WTC11 (cell line): ENCODE measurements at regions not wholly inside any gene's neighbourhood (a gene's known extent, or its start where the extent isn't known, plus 50 kb on each side); places are given as distances from the start of the nearest gene placed in this dataset.

Source experiments
- ATAC-seq: fragments of 200-7000 bp; cut with Tn5 transposase; 2 replicates; pipeline ENCODE4 v1.10.0; 2021; ENCODE audit warnings: mild to moderate bottlenecking, moderate library complexity
- CTCF ChIA-PET: fragments of 300-600 bp; sonication (Branson Sonifier 250); formaldehyde crosslinking; loops from one replicate; lab custom pipeline; 2021; ENCODE audit warnings: antibody characterized with exemption; lab: Charles Lee
- POLR2A ChIA-PET: fragments of 350-600 bp; sonication (Branson Sonifier 250); formaldehyde crosslinking; loops from one replicate; lab custom pipeline; 2021; ENCODE audit warnings: antibody characterized with exemption; lab: Charles Lee
- DNase-seq: peaks from one replicate; pipeline ENCODE4 v3.0.0; 2021; ENCODE audit warnings: low spot score
- H3K27ac Mint-ChIP-seq: 2 replicates; pipeline ENCODE4 v1.8.0; 2021; ENCODE audit warnings: mixed read lengths
- H3K27me3 Mint-ChIP-seq: 2 replicates; pipeline ENCODE4 v1.8.0; 2021; ENCODE audit warnings: low read depth, mild to moderate bottlenecking, moderate library complexity, mixed read lengths
- H3K36me3 Mint-ChIP-seq: 2 replicates; pipeline ENCODE4 v1.8.0; 2021; ENCODE audit warnings: mixed read lengths
- H3K4me1 Mint-ChIP-seq: 2 replicates; pipeline ENCODE4 v1.8.0; 2022; ENCODE audit warnings: mixed read lengths
- H3K4me3 Mint-ChIP-seq: 2 replicates; pipeline ENCODE4 v1.8.0; 2021; ENCODE audit warnings: mild to moderate bottlenecking, moderate library complexity, mixed read lengths
- H3K9me3 Mint-ChIP-seq: 2 replicates; pipeline ENCODE4 v1.8.0; 2021; ENCODE audit warnings: mixed read lengths
- AR ChIP-seq: fragments of 250-450 bp; sonication (Bioruptor Pico); IDR thresholded peaks from 2 replicates; pipeline ENCODE4 v1.9.0; 2021; ENCODE audit warnings: mild to moderate bottlenecking
- CREB1 ChIP-seq: sonication (generic); formaldehyde crosslinking; IDR thresholded peaks from 2 replicates; pipeline ENCODE4 v1.8.0; 2023; ENCODE audit warnings: mild to moderate bottlenecking, missing genetic modification reagents
- KAT7 ChIP-seq: sonication (generic); formaldehyde crosslinking; IDR thresholded peaks from 2 replicates; pipeline ENCODE4 v1.8.1; 2023; ENCODE audit warnings: missing genetic modification reagents, mild to moderate bottlenecking, borderline replicate concordance
- MLX ChIP-seq: sonication (generic); formaldehyde crosslinking; IDR thresholded peaks from 2 replicates; pipeline ENCODE4 v1.8.1; 2023; ENCODE audit warnings: mild to moderate bottlenecking, missing genetic modification reagents, moderate library complexity
- MYBL2 ChIP-seq: sonication (generic); formaldehyde crosslinking; IDR thresholded peaks from 2 replicates; pipeline ENCODE4 v1.8.1; 2023; ENCODE audit warnings: mild to moderate bottlenecking, moderate library complexity, missing genetic modification reagents
- NR2C2 ChIP-seq: sonication (generic); formaldehyde crosslinking; IDR thresholded peaks from 2 replicates; pipeline ENCODE4 v1.8.0; 2022; ENCODE audit warnings: mild to moderate bottlenecking, missing genetic modification reagents
- PREB ChIP-seq: sonication (generic); formaldehyde crosslinking; IDR thresholded peaks from 2 replicates; pipeline ENCODE4 v1.8.1; 2022; ENCODE audit warnings: mild to moderate bottlenecking, missing genetic modification reagents, moderate library complexity, borderline replicate concordance
- SMAD4 ChIP-seq: sonication (generic); formaldehyde crosslinking; IDR thresholded peaks from 2 replicates; pipeline ENCODE4 v1.8.0; 2022; ENCODE audit warnings: mild to moderate bottlenecking, missing genetic modification reagents
- TCF7 ChIP-seq: sonication (generic); formaldehyde crosslinking; IDR thresholded peaks from 2 replicates; pipeline ENCODE4 v1.8.0; 2022; ENCODE audit warnings: mild to moderate bottlenecking, low read depth, missing genetic modification reagents, moderate library complexity
- USF2 ChIP-seq: sonication (generic); formaldehyde crosslinking; IDR thresholded peaks from 2 replicates; pipeline ENCODE4 v1.8.1; 2023; ENCODE audit warnings: mild to moderate bottlenecking, missing genetic modification reagents, moderate library complexity
- ZNF317 ChIP-seq: sonication (generic); formaldehyde crosslinking; IDR thresholded peaks from 2 replicates; pipeline ENCODE4 v1.8.1; 2023; ENCODE audit warnings: low read depth, mild to moderate bottlenecking, moderate library complexity, missing genetic modification reagents, borderline replicate concordance
- ZNF671 ChIP-seq: fragments of 250-450 bp; sonication (Bioruptor Pico); IDR thresholded peaks from 2 replicates; pipeline ENCODE4 v1.8.0; 2021; ENCODE audit warnings: mild to moderate bottlenecking

- TF ChIP-seq PREB (CRISPR knock-in tag) (no peak), NR2C2 (CRISPR knock-in tag) (no peak), CREB1 (CRISPR knock-in tag) (no peak), KAT7 (CRISPR knock-in tag) (no peak), ZNF671 (CRISPR knock-in tag) (no peak)
Observed at GRCh38 chr3:36215241-36215640, 165.1 kb upstream of the STAC start (continued).

GRCh38 chr3:36219398-36219797 lies 160.9 kb upstream of the STAC start:
- no peak for DNase-seq
- Mint-ChIP-seq H3K27me3 (no peaks in the 10 kb centered on the region), H3K4me1 (no peaks in the 10 kb centered on the region), H3K27ac (no peak overlapping the region), H3K4me3 (no peak overlapping the region), H3K9me3 (no peaks in the 10 kb centered on the region), H3K36me3 (no peaks in the 10 kb centered on the region)
- TF ChIP-seq ZNF317 (CRISPR knock-in tag) = no peak
- no peak for TF ChIP-seq AR
- no peak for TF ChIP-seq SMAD4 (CRISPR knock-in tag)
- POLR2A ChIA-PET = no interaction called here
- CTCF ChIA-PET = no interaction called here
- no peak for ATAC-seq

GRCh38 chr3:36220173-36220572 lies 160.1 kb upstream of the STAC start:
- H3K4me1 Mint-ChIP-seq = no peaks in the 10 kb centered on the region
- ATAC-seq = no peak
- ChIA-PET CTCF (no interaction called here), POLR2A (no interaction called here)
- H3K4me3 Mint-ChIP-seq = no peak overlapping the region
- no peaks in the 10 kb centered on the region for H3K36me3 Mint-ChIP-seq
- no peak for DNase-seq
- no peak overlapping the region for H3K27ac Mint-ChIP-seq
- H3K27me3 Mint-ChIP-seq = no peaks in the 10 kb centered on the region
- TF ChIP-seq MLX (CRISPR knock-in tag) (no peak), MYBL2 (CRISPR knock-in tag) (no peak)
- H3K9me3 Mint-ChIP-seq = no peaks in the 10 kb centered on the region

GRCh38 chr3:36221975-36222374 lies 158.3 kb upstream of the STAC start:
- POLR2A ChIA-PET = no interaction called here
- no peaks in the 10 kb centered on the region for H3K9me3 Mint-ChIP-seq
- no peak overlapping the region for H3K27ac Mint-ChIP-seq
- TF ChIP-seq USF2 (no peak), MLX (CRISPR knock-in tag) (no peak), ZNF671 (CRISPR knock-in tag) (no peak), PREB (CRISPR knock-in tag) (no peak), TCF7 (no peak)
- TF ChIP-seq, all 79 proteins: peak for 0
- H3K4me3 Mint-ChIP-seq = no peak overlapping the region
- no peaks in the 10 kb centered on the region for H3K36me3 Mint-ChIP-seq
- H3K27me3 Mint-ChIP-seq = no peaks in the 10 kb centered on the region
- CTCF ChIA-PET = no interaction called here
- no peaks in the 10 kb centered on the region for H3K4me1 Mint-ChIP-seq
- ATAC-seq = no peak
- DNase-seq = no peak
